GM10266 (cell line): ENCODE measurements at regions not wholly inside any gene's neighbourhood (a gene's known extent, or its start where the extent isn't known, plus 50 kb on each side); places are given as distances from the start of the nearest gene placed in this dataset.

Experiments used
- DNase-seq: peaks from one replicate; pipeline ENCODE4 v3.0.0; 2012; ENCODE audit errors: extremely low spot score
- CTCF ChIP-seq: IDR thresholded peaks from 2 replicates; pipeline ENCODE4 v1.5.1; 2012; ENCODE audit warnings: mild to moderate bottlenecking, low read depth; ENCODE audit not compliant: control insufficient read depth, insufficient read depth; ENCODE audit errors: missing control alignments

GRCh38 chr6:170207586-170208181 lies 83.2 kb downstream of the DLL1 start:
- DNase-seq, result no peak
- no peak for TF ChIP-seq CTCF

GRCh38 chr6:170206851-170207431 lies 83.9 kb downstream of the DLL1 start:
- TF ChIP-seq CTCF, result no peak

GRCh38 chr6:170206317-170206621 lies 84.6 kb downstream of the DLL1 start:
- TF ChIP-seq CTCF, result no peak

More at GRCh38 chr6:170206851-170207431, 83.9 kb downstream of the DLL1 start:
- no peak for DNase-seq

GRCh38 chr6:170205534-170206316 lies 85.2 kb downstream of the DLL1 start:
- no peak for DNase-seq
- TF ChIP-seq CTCF, result no peak

More at GRCh38 chr6:170206317-170206621, 84.6 kb downstream of the DLL1 start:
- no peak for DNase-seq

GRCh38 chr6:170205126-170205525 lies 85.8 kb downstream of the DLL1 start:
- DNase-seq, result no peak
- TF ChIP-seq CTCF, result no peak

- DNase-seq, result no peak
- no peak for TF ChIP-seq CTCF
Observed at GRCh38 chr6:170203212-170203611, 87.7 kb downstream of the DLL1 start.
